DND-41 (cell line): ENCODE measurements at regions not wholly inside any gene's neighbourhood (a gene's known extent, or its start where the extent isn't known, plus 50 kb on each side); places are given as distances from the start of the nearest gene placed in this dataset.
"Not testable (repeated sequence)": the region's sequence is repeated elsewhere in the genome, so short reads cannot be mapped to it uniquely, and the experiment has no call there.

Experiments used
- ATAC-seq: fragments of 200-7000 bp; cut with Tn5 transposase; 3 replicates; pipeline ENCODE4 v1.9.1; 2021; ENCODE audit warnings: low read depth; ENCODE audit not compliant: insufficient read depth
- DNase-seq: peaks from one replicate; pipeline ENCODE4 v3.0.0-alpha.2; 2020
- H2AFZ ChIP-seq: 2 replicates; pipeline ENCODE4 v1.6.0; 2012; ENCODE audit warnings: low read depth, low read length
- H3K27ac ChIP-seq: 2 replicates; pipeline ENCODE4 v1.5.1; 2012; ENCODE audit warnings: low read length, inconsistent platforms
- H3K27me3 ChIP-seq: fragments of 200-600 bp; sonication (generic); 2 replicates; pipeline ENCODE4 v1.6.0; 2012; ENCODE audit warnings: low read length, mild to moderate bottlenecking, inconsistent platforms; ENCODE audit not compliant: insufficient read depth, poor library complexity
- H3K36me3 ChIP-seq: 2 replicates; pipeline ENCODE4 v1.5.1; 2012; ENCODE audit warnings: low read length, inconsistent platforms; ENCODE audit not compliant: insufficient read depth
- H3K4me1 ChIP-seq: 2 replicates; pipeline ENCODE4 v1.5.1; 2012; ENCODE audit warnings: mild to moderate bottlenecking, low read length; ENCODE audit not compliant: insufficient read depth
- H3K4me2 ChIP-seq: 2 replicates; pipeline ENCODE4 v1.6.0; 2012; ENCODE audit warnings: mild to moderate bottlenecking, moderate library complexity, low read length, inconsistent platforms; ENCODE audit not compliant: insufficient read depth
- H3K4me3 ChIP-seq, 2 experiments: fragments of 200-600 bp in 1 of 2; shearing (Covaris generic) in 1 of 2; 2 replicates each; pipeline ENCODE4 v1.5.1; 2012 to 2016; ENCODE audit warnings: inconsistent platforms in 2 of 2, low read length in 2 of 2, mild to moderate bottlenecking in 2 of 2, low read depth in 1 of 2, moderate library complexity in 1 of 2
- H3K79me2 ChIP-seq: 2 replicates; pipeline ENCODE4 v1.6.0; 2012; ENCODE audit warnings: low read length, inconsistent platforms; ENCODE audit not compliant: insufficient read depth
- H3K9ac ChIP-seq: 2 replicates; pipeline ENCODE4 v1.6.0; 2012; ENCODE audit warnings: low read depth, mild to moderate bottlenecking, inconsistent platforms, low read length, moderate library complexity
- H3K9me3 ChIP-seq: 2 replicates; pipeline ENCODE4 v1.5.1; 2012; ENCODE audit warnings: low read length, moderate library complexity, mild to moderate bottlenecking, inconsistent platforms; ENCODE audit not compliant: insufficient read depth, severe bottlenecking
- H4K20me1 ChIP-seq: 2 replicates; pipeline ENCODE4 v1.6.0; 2012; ENCODE audit warnings: low read length; ENCODE audit not compliant: insufficient read depth
- EZH2 ChIP-seq: IDR thresholded peaks from 3 replicates; pipeline ENCODE4 v1.6.1; 2012; ENCODE audit warnings: borderline replicate concordance, low read depth, mild to moderate bottlenecking, moderate library complexity, low read length, inconsistent platforms; ENCODE audit not compliant: severe bottlenecking
- TF ChIP-seq, protein P1 (sequence below): IDR thresholded peaks from 2 replicates; pipeline ENCODE4 v1.5.1; 2012; ENCODE audit warnings: borderline replicate concordance, low read length, moderate library complexity, mild to moderate bottlenecking; ENCODE audit not compliant: poor library complexity, severe bottlenecking; ENCODE audit errors: extremely low read depth

GRCh38 chr6:50966986-50967385, 148.3 kb downstream of the TFAP2B start:
- Histone ChIP-seq H3K36me3 (no peaks in the 10 kb centered on the region), H3K4me1 (no peaks in the 10 kb centered on the region)
- ATAC-seq: no peak

GRCh38 chr6:50968246-50968645, 149.6 kb downstream of the TFAP2B start:
- not testable (repeated sequence) for H3K9me3 ChIP-seq, H3K36me3 ChIP-seq, H3K4me3 ChIP-seq, DNase-seq, H3K4me2 ChIP-seq, H3K27ac ChIP-seq, H2AFZ ChIP-seq, ATAC-seq, H3K4me1 ChIP-seq, H3K9ac ChIP-seq, H3K27me3 ChIP-seq, H4K20me1 ChIP-seq, H3K79me2 ChIP-seq

More at GRCh38 chr6:50966986-50967385, 148.3 kb downstream of the TFAP2B start:
- H4K20me1 ChIP-seq: no peaks in the 10 kb centered on the region
- no peak overlapping the region for H3K9ac ChIP-seq
- no peaks in the 10 kb centered on the region for H3K27me3 ChIP-seq
- no peaks in the 10 kb centered on the region for H3K9me3 ChIP-seq
- no peak overlapping the region for H3K27ac ChIP-seq
- no peaks in the 10 kb centered on the region for H3K79me2 ChIP-seq
- no peak overlapping the region for H2AFZ ChIP-seq
- H3K4me3 ChIP-seq: no peak overlapping the region
- no peak for DNase-seq
- no peak overlapping the region for H3K4me2 ChIP-seq
- TF ChIP-seq, protein P1, sequence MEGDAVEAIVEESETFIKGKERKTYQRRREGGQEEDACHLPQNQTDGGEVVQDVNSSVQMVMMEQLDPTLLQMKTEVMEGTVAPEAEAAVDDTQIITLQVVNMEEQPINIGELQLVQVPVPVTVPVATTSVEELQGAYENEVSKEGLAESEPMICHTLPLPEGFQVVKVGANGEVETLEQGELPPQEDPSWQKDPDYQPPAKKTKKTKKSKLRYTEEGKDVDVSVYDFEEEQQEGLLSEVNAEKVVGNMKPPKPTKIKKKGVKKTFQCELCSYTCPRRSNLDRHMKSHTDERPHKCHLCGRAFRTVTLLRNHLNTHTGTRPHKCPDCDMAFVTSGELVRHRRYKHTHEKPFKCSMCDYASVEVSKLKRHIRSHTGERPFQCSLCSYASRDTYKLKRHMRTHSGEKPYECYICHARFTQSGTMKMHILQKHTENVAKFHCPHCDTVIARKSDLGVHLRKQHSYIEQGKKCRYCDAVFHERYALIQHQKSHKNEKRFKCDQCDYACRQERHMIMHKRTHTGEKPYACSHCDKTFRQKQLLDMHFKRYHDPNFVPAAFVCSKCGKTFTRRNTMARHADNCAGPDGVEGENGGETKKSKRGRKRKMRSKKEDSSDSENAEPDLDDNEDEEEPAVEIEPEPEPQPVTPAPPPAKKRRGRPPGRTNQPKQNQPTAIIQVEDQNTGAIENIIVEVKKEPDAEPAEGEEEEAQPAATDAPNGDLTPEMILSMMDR: no peak
- no peak for TF ChIP-seq EZH2

DNA sequence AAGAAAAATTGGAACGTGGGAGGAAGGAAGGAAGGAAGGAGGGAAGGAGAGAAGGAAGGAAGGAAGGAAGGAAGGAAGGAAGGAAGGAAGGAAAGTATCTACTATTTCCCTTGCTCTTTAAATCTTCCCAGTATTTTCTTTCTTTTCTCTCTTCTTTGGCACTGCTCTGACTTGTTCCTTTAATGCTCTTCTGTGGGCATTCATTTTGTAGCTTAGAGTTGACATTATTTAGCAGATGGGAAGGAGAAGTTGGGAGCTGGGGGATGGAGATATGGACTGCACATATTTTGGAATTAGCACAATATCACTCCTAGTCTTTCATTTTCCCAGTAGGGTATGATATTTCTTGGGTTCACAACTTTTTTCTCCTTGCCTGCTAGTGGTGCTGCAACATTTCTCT, 152.2 kb downstream of the TFAP2B start:
- Histone ChIP-seq H3K27me3 (no peaks in the 10 kb centered on the region), H3K9ac (no peak overlapping the region), H3K79me2 (no peaks in the 10 kb centered on the region), H3K4me2 (no peak overlapping the region), H2AFZ (no peak overlapping the region), H3K27ac (no peak overlapping the region), H3K4me3 (no peak overlapping the region), H3K9me3 (no peaks in the 10 kb centered on the region), H3K4me1 (no peaks in the 10 kb centered on the region), H4K20me1 (no peaks in the 10 kb centered on the region), H3K36me3 (no peaks in the 10 kb centered on the region)
- no peak for DNase-seq
- TF ChIP-seq EZH2: no peak
- TF ChIP-seq, protein P1: no peak
- ATAC-seq: no peak

DNA sequence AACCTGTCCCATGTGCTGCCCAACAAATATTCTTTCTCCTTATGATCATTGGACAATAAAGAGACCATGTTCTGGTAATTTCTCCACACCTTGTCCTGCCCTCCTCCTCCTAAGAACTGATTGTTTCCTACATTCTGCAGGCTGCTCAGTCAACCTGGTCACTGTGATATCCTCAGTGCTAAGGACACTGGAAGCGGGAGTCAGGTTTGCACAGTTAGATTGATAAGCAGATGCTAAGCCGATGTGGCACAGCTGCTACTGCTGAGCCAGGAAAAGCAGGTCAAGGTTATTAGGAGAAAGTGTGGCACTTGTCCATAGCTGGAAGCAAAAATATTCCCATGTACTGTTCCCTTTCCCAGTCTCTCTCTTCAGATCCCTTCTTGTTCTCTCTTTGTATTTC, 154.8 kb downstream of the TFAP2B start:
- TF ChIP-seq, protein P1: no peak
- no peak for TF ChIP-seq EZH2
- Histone ChIP-seq H3K9ac (no peak overlapping the region), H3K4me3 (no peak overlapping the region), H3K79me2 (no peaks in the 10 kb centered on the region), H4K20me1 (no peaks in the 10 kb centered on the region), H3K27me3 (no peaks in the 10 kb centered on the region), H3K4me2 (no peak overlapping the region), H3K4me1 (no peaks in the 10 kb centered on the region), H3K36me3 (no peaks in the 10 kb centered on the region), H3K27ac (no peak overlapping the region), H3K9me3 (no peaks in the 10 kb centered on the region), H2AFZ (no peak overlapping the region)
- DNase-seq (no peak), ATAC-seq (no peak)
